GM12878 (cell line): ENCODE measurements at regions not wholly inside any gene's neighbourhood (a gene's known extent, or its start where the extent isn't known, plus 50 kb on each side); places are given as distances from the start of the nearest gene placed in this dataset.

Experiments
- ATAC-seq: fragments of 200-7000 bp; cut with Tn5 transposase; 3 replicates; pipeline ENCODE4 v1.9.1; 2020; ENCODE audit warnings: mild to moderate bottlenecking, moderate library complexity
- BruUV-seq: library from RNA; stranded (reverse); fragments of 400-500 nt; replicated peaks from 2 replicates; lab custom pipeline; 2021; lab: Mats Ljungman, UMichigan
- CTCF ChIA-PET: fragments of 300-600 bp; sonication (Branson Sonifier 250); formaldehyde crosslinking; extraction: SDS; loops from one replicate; lab custom pipeline; 2021; ENCODE audit warnings: inconsistent platforms; lab: Yijun Ruan, JAX
- POLR2A ChIA-PET: fragments of 350-600 bp; formaldehyde crosslinking; extraction: SDS; loops from one replicate; lab custom pipeline; 2021; ENCODE audit warnings: inconsistent platforms; lab: Charles Lee
- RAD21 ChIA-PET: fragments of 300-600 bp; sonication (Branson Sonifier 250); formaldehyde crosslinking; loops from one replicate; lab custom pipeline; 2023; ENCODE audit warnings: antibody characterized with exemption; ENCODE audit not compliant: unreplicated experiment; lab: Charles Lee
- SMC1A ChIA-PET: fragments of 300-600 bp; sonication (Branson Sonifier 250); formaldehyde crosslinking; loops from one replicate; lab custom pipeline; 2023; ENCODE audit not compliant: unreplicated experiment, uncharacterized antibody; lab: Charles Lee
- DNase-seq: peaks from one replicate; pipeline ENCODE4 v3.0.0-alpha.2; 2011; ENCODE audit warnings: low read depth, low spot score
- FAIRE-seq: peaks from 3 replicates; lab custom pipeline; 2011; peaks lifted over from hg19 to GRCh38; lab: Jason Lieb, UNC
- H2AFZ ChIP-seq: 2 replicates; pipeline ENCODE4 v1.6.0; 2011; ENCODE audit warnings: low read depth, low read length, control low read depth; ENCODE audit not compliant: control insufficient read depth
- H3K27ac ChIP-seq: 2 replicates; pipeline ENCODE4 v1.5.1; 2011; ENCODE audit warnings: control low read depth; ENCODE audit not compliant: control insufficient read depth, insufficient read depth
- H3K27me3 ChIP-seq, 2 experiments: replicated peaks in 1 of 2; 2 replicates each; pipeline versions ENCODE4 v1.6.0 to v1.6.1; 2011; ENCODE audit warnings: low read length in 1 of 2; ENCODE audit not compliant: control insufficient read depth in 2 of 2, insufficient read depth in 2 of 2
- H3K36me3 ChIP-seq, 2 experiments: 2 replicates each; pipeline ENCODE4 v1.5.1; 2011; ENCODE audit warnings: low read length in 1 of 2; ENCODE audit not compliant: control insufficient read depth in 2 of 2, insufficient read depth in 2 of 2
- H3K4me1 ChIP-seq: 2 replicates; pipeline ENCODE4 v1.6.1; 2011; ENCODE audit warnings: mild to moderate bottlenecking, low read length, moderate library complexity, mixed read lengths; ENCODE audit not compliant: control insufficient read depth, insufficient read depth
- H3K4me2 ChIP-seq: 2 replicates; pipeline ENCODE4 v1.6.0; 2011; ENCODE audit warnings: control low read depth; ENCODE audit not compliant: control insufficient read depth, insufficient read depth
- H3K4me3 ChIP-seq: fragments of 200-600 bp; sonication (generic); 2 replicates; pipeline ENCODE4 v1.5.1; 2016
- H3K79me2 ChIP-seq: 2 replicates; pipeline ENCODE4 v1.6.0; 2011; ENCODE audit warnings: low read length; ENCODE audit not compliant: control insufficient read depth, insufficient read depth
- H3K9ac ChIP-seq: 2 replicates; pipeline ENCODE4 v1.8.0; 2011; ENCODE audit warnings: low read length, control low read depth, mixed read lengths; ENCODE audit not compliant: control insufficient read depth, insufficient read depth
- H3K9me3 ChIP-seq: replicated peaks from 3 replicates; pipeline ENCODE4 v1.5.1; 2011; ENCODE audit warnings: mild to moderate bottlenecking, low read length; ENCODE audit not compliant: control insufficient read depth, insufficient read depth
- H4K20me1 ChIP-seq: 2 replicates; pipeline ENCODE4 v1.6.0; 2011; ENCODE audit not compliant: control insufficient read depth, insufficient read depth
- ATF3 ChIP-seq: IDR thresholded peaks from 2 replicates; pipeline ENCODE4 v1.6.1; 2011; ENCODE audit warnings: low read depth, mild to moderate bottlenecking, low read length, moderate library complexity, borderline replicate concordance; ENCODE audit errors: extremely low read depth
- ATF7 ChIP-seq: fragments of 450-650 bp; IDR thresholded peaks from 2 replicates; pipeline ENCODE4 v1.6.1; 2016; ENCODE audit warnings: low read depth, mild to moderate bottlenecking
- BHLHE40 ChIP-seq, 2 experiments: fragments of 450-650 bp in 1 of 2; IDR thresholded peaks; 2 replicates each; pipeline ENCODE4 v1.6.1; 2011 to 2017; ENCODE audit warnings: low read depth in 2 of 2, borderline replicate concordance in 1 of 2, improper control_type of control experiment in 1 of 2, low read length in 1 of 2, mild to moderate bottlenecking in 1 of 2
- ELK1 ChIP-seq: IDR thresholded peaks from 2 replicates; pipeline ENCODE4 v1.6.1; 2012; ENCODE audit warnings: low read depth, low read length, improper control_type of control experiment
- EP300 ChIP-seq, 2 experiments: fragments of 150-350 bp in 1 of 2; IDR thresholded peaks; 2 replicates each; pipeline ENCODE4 v1.6.1; 2011 to 2012; ENCODE audit warnings: low read depth in 2 of 2, low read length in 2 of 2, borderline replicate concordance in 1 of 2, improper control_type of control experiment in 1 of 2, inconsistent platforms in 1 of 2; ENCODE audit not compliant: control insufficient read depth in 1 of 2
- JUND ChIP-seq: IDR thresholded peaks from 2 replicates; pipeline ENCODE4 v1.6.1; 2012; ENCODE audit warnings: low read depth, mild to moderate bottlenecking, low read length, improper control_type of control experiment, moderate library complexity
- RB1 ChIP-seq: fragments of 450-650 bp; formaldehyde crosslinking; IDR thresholded peaks from 2 replicates; pipeline ENCODE4 v1.6.1; 2017; ENCODE audit warnings: mild to moderate bottlenecking, borderline replicate concordance
- SIN3A ChIP-seq: IDR thresholded peaks from 2 replicates; pipeline ENCODE4 v1.6.1; 2012; ENCODE audit warnings: low read depth, low read length, improper control_type of control experiment
- SMAD1 ChIP-seq: fragments of 450-650 bp; IDR thresholded peaks from 2 replicates; pipeline ENCODE4 v1.6.1; 2018; ENCODE audit warnings: mild to moderate bottlenecking, low read depth; ENCODE audit not compliant: partially characterized antibody
- ZBTB40 ChIP-seq: fragments of 450-650 bp; IDR thresholded peaks from 2 replicates; pipeline ENCODE4 v1.6.1; 2016; ENCODE audit warnings: mild to moderate bottlenecking, moderate library complexity, borderline replicate concordance
- ZZZ3 ChIP-seq: IDR thresholded peaks from 2 replicates; pipeline ENCODE4 v1.6.1; 2011; ENCODE audit warnings: low read depth; ENCODE audit not compliant: control insufficient read depth, insufficient read length
- WGBS: methylation state at CpG from one replicate; pipeline ENCODE4 v1.1.6; 2016; ENCODE audit warnings: low lambda C conversion rate; ENCODE audit not compliant: insufficient replicate concordance, insufficient coverage; ENCODE audit errors: missing lambda C conversion rate; 5-methylcytosine and 5-hydroxymethylcytosine counted together
- in situ Hi-C: fragments of 300-500 bp; cut with MboI; formaldehyde crosslinking; loops from 9 replicates; pipeline ENCODE4 v1.14.3; 2018; ENCODE audit warnings: mixed read lengths
- intact Hi-C: fragments of 100-400 bp; cut with micrococcal nuclease; formaldehyde crosslinking; loops from one replicate; pipeline ENCODE4 v1.14.2; 2022; ENCODE audit not compliant: unreplicated experiment

GRCh38 chr17:13160790-13161189 lies 143.0 kb upstream of the ELAC2 start:
- no peaks in the 10 kb centered on the region for H3K79me2 ChIP-seq
- TF ChIP-seq SMAD1 (no peak), SIN3A (no peak), JUND (no peak), BHLHE40 (IDR thresholded peaks at IDR 0.05; ENCODE audit: borderline replicate concordance in 1 of 2, low read depth in 2 of 2, low read length in 1 of 2) (no peak), RB1 (no peak), ATF3 (no peak), ATF7 (no peak), ELK1 (no peak), ZBTB40 (no peak), ZZZ3 (no peak), EP300 (IDR thresholded peaks at IDR 0.05; ENCODE audit: borderline replicate concordance in 1 of 2, control insufficient read depth in 1 of 2, low read depth in 2 of 2, low read length in 2 of 2) (no peak)
- ChIA-PET POLR2A (no interaction called here), RAD21 (no interaction called here), SMC1A (no interaction called here), CTCF (no interaction called here)
- no peak overlapping the region for H2AFZ ChIP-seq
- no TSS peak for BruUV-seq
- H3K9me3 ChIP-seq, result no peaks in the 10 kb centered on the region
- no peaks in the 10 kb centered on the region for H3K27me3 ChIP-seq
- H3K4me1 ChIP-seq, result no peaks in the 10 kb centered on the region
- in situ Hi-C loops, result no loop called here
- H3K36me3 ChIP-seq, result no peaks in the 10 kb centered on the region
- no peak overlapping the region for H3K4me2 ChIP-seq
- H3K4me3 ChIP-seq, result no peak overlapping the region
- FAIRE-seq, result no peak
- no peak for DNase-seq
- H4K20me1 ChIP-seq, result no peaks in the 10 kb centered on the region
- ATAC-seq, result no peak
- WGBS, result 33% methylated on average over 2 of the region's 2 CpGs
- H3K27ac ChIP-seq, result no peak overlapping the region
- H3K9ac ChIP-seq, result no peak overlapping the region
- intact Hi-C loops, result no loop called here
